ENCODE measurements at regions not wholly inside any gene's neighbourhood (a gene's known extent, or its start where the extent isn't known, plus 50 kb on each side); places are given as distances from the start of the nearest gene placed in this dataset.
"Not testable (repeated sequence)": the region's sequence is repeated elsewhere in the genome, so short reads cannot be mapped to it uniquely, and the experiment has no call there.

GRCh38 chr20:25992146-25992545 lies 295.5 kb upstream of the ZNF337 start:
- Mint-ChIP-seq H3K36me3 (ENCODE audit: low read depth) (no peaks in the 10 kb centered on the region), H3K27me3 (no peaks in the 10 kb centered on the region), H3K9me3 (no peaks in the 10 kb centered on the region), H3K27ac (no peak overlapping the region), H3K4me1 (ENCODE audit: low read depth) (peaks cover 7% of the 10 kb centered on the region), H3K4me3 (no peak overlapping the region)

- peaks cover 8% of the 10 kb centered on the region for H3K4me1 Mint-ChIP-seq (ENCODE audit: low read depth)
- H3K36me3 Mint-ChIP-seq (ENCODE audit: low read depth): no peaks in the 10 kb centered on the region
- no peak overlapping the region for H3K27ac Mint-ChIP-seq
- H3K4me3 Mint-ChIP-seq: no peak overlapping the region
- no peaks in the 10 kb centered on the region for H3K9me3 Mint-ChIP-seq
- H3K27me3 Mint-ChIP-seq: no peaks in the 10 kb centered on the region
Observed at GRCh38 chr20:25991756-25992130, 295.1 kb upstream of the ZNF337 start.

DNA sequence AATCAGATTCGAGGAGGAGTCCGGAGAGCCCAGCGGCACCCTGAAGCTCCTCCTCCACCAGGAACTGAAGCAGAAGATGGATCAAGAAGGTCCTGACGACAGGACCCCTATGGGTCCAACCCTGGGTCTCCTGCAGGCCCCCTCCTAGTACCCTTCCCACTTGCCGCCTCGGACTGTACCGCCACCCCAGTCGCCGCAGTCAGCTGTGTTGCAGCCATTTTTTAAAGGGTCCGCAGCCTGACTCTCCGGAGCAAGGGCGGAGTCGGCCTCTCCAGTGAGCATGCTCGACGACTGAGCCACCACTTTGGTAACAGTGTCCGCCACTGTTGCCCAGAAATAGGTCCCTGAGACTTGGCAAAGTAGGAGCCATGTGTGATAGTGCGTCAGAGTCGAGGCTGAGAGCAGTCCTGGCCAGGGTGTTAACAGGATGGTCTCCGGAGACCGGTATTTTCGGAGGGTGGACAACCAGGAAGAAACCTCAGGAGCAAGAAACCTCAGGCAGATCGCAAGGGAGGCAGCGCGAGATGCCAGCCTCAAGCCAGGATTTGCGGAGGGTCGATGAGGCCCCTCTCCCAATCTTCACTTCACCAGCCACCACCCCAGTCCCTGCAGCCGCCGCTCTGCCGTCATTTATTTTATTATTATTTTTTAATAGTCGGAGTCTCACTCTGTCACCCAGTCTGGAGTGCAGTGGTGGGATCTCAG lies 294.6 kb upstream of the ZNF337 start:
- Mint-ChIP-seq H3K4me1 (ENCODE audit: low read depth) (peaks cover 11% of the 10 kb centered on the region), H3K36me3 (ENCODE audit: low read depth) (no peaks in the 10 kb centered on the region), H3K4me3 (no peak overlapping the region), H3K27me3 (peaks cover under 1% of the 10 kb centered on the region), H3K27ac (no peak overlapping the region), H3K9me3 (no peaks in the 10 kb centered on the region)

DNA sequence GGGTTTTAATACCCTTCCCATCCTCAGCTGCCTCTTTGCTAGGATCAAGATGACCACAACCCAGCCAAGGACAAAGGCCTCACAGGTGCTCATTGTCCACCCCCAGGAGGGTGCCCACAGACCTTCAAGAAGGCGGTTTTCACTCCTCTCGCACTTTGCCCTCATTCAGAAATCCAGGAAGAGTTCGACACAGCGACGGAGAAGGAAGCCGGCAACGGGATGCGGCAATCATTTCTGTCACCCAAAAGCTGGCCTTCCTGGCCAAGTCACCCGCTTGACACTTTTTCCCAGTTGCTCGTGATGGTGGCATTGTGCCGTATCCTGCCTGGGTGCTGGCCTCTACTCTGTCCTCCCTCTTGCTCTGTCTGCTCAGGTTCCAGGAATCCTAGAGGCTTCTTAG lies 293.0 kb upstream of the ZNF337 start:
- not testable (repeated sequence) for H3K9me3 Mint-ChIP-seq; H3K36me3 Mint-ChIP-seq (ENCODE audit: low read depth); H3K4me3 Mint-ChIP-seq; H3K27ac Mint-ChIP-seq; H3K27me3 Mint-ChIP-seq
- H3K4me1 Mint-ChIP-seq (ENCODE audit: low read depth): peaks cover 11% of the 10 kb centered on the region

GRCh38 chr20:25989196-25989595 lies 292.5 kb upstream of the ZNF337 start:
- H3K4me3 Mint-ChIP-seq: no peak overlapping the region
- H3K4me1 Mint-ChIP-seq (ENCODE audit: low read depth): peaks cover 11% of the 10 kb centered on the region
- H3K9me3 Mint-ChIP-seq: no peaks in the 10 kb centered on the region
- H3K36me3 Mint-ChIP-seq (ENCODE audit: low read depth): no peaks in the 10 kb centered on the region
- no peak overlapping the region for H3K27ac Mint-ChIP-seq
- H3K27me3 Mint-ChIP-seq: peaks cover 3% of the 10 kb centered on the region

- not testable (repeated sequence) for H3K27ac Mint-ChIP-seq; H3K36me3 Mint-ChIP-seq (ENCODE audit: low read depth); H3K27me3 Mint-ChIP-seq; H3K9me3 Mint-ChIP-seq
- H3K4me1 Mint-ChIP-seq (ENCODE audit: low read depth): peaks cover 23% of the 10 kb centered on the region
- H3K4me3 Mint-ChIP-seq: peak overlapping the region; percentile 39
Observed at GRCh38 chr20:25987928-25988560, 291.4 kb upstream of the ZNF337 start.

DNA sequence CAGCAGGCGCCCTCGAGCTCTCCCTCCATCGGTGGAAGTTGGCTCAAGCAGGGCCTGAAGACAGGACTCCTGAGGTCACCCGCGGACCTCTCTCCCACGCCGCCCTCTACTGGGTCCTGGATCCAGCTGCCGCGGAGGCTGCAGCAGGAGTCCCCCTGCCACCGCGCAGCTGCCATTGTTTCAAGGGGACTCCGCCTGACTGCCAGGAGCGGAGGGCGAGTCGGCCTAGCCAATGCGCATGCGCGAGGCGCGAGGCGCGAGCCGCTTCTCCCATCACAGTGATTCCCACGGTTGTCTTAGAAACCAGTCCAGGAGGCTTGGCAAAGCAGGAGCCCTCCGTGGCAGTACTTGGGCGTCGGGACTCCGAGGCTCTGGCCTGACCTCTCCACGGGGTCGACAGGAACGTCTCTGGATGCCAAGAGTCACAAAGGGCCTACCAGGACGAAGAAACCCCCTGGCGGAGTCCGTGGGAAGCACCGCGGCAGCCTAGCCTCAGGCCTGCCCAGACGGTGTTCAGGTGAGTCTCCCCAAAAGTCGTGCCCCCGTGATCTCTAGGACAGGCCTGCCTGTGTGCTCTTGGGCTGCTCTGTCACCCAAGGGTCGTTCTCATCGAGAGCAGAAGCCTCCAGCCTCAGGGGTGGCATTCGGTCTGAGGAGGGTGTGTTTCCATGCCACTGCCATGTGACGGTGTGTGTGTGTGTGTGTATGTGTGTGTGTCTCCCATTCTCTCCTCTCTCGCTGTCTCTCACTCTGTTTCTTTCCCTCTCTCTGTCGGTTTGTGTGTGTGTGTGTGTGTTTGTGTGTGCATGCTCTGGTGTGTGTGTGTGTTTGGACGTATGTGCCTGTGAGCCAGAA lies 290.6 kb upstream of the ZNF337 start:
- no peaks in the 10 kb centered on the region for H3K9me3 Mint-ChIP-seq
- peaks cover 29% of the 10 kb centered on the region for H3K4me1 Mint-ChIP-seq (ENCODE audit: low read depth)
- H3K27ac Mint-ChIP-seq: peak overlapping the region; percentile 55
- H3K4me3 Mint-ChIP-seq: peak overlapping the region; percentile 39
- no peaks in the 10 kb centered on the region for H3K36me3 Mint-ChIP-seq (ENCODE audit: low read depth)
- H3K27me3 Mint-ChIP-seq: peaks cover 3% of the 10 kb centered on the region

- Mint-ChIP-seq H3K4me1 (ENCODE audit: low read depth) (peaks cover 46% of the 10 kb centered on the region), H3K4me3 (peak overlapping the region; percentile 32), H3K9me3 (no peaks in the 10 kb centered on the region), H3K27ac (peak overlapping the region; percentile 18), H3K27me3 (peaks cover 3% of the 10 kb centered on the region), H3K36me3 (ENCODE audit: low read depth) (no peaks in the 10 kb centered on the region)
Observed at GRCh38 chr20:25985597-25985996, 288.9 kb upstream of the ZNF337 start.

DNA sequence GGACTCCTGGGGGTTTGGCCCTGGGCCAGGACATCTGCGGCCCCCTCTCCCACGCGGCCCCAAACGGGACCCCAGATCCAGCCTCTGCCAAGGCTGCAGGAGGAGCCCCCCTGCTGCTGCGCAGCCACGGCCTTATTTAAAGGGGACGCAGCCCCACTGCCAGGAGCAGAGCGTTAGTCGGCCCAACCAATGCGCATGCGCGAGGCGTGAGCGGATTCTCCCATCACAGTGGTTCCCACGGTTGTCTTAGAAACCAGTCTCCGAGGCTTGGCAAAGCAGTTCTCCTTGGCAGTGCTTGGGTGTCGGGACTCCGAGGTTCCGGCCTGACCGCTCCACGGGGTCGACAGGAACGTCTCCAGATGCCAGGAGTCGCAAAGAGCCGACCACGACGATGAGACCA lies 288.3 kb upstream of the ZNF337 start:
- no peaks in the 10 kb centered on the region for H3K9me3 Mint-ChIP-seq
- no peak overlapping the region for H3K4me3 Mint-ChIP-seq
- H3K36me3 Mint-ChIP-seq (ENCODE audit: low read depth): no peaks in the 10 kb centered on the region
- peaks cover 3% of the 10 kb centered on the region for H3K27me3 Mint-ChIP-seq
- peaks cover 50% of the 10 kb centered on the region for H3K4me1 Mint-ChIP-seq (ENCODE audit: low read depth)
- H3K27ac Mint-ChIP-seq: no peak overlapping the region

GRCh38 chr20:25982701-25983100 lies 286.0 kb upstream of the ZNF337 start:
- Mint-ChIP-seq H3K4me1 (ENCODE audit: low read depth) (peaks cover 52% of the 10 kb centered on the region), H3K4me3 (peak overlapping the region; percentile 25), H3K27ac (peak overlapping the region; percentile 46)
- H3K27me3 Mint-ChIP-seq; H3K36me3 Mint-ChIP-seq (ENCODE audit: low read depth); H3K9me3 Mint-ChIP-seq: not testable (repeated sequence)

DNA sequence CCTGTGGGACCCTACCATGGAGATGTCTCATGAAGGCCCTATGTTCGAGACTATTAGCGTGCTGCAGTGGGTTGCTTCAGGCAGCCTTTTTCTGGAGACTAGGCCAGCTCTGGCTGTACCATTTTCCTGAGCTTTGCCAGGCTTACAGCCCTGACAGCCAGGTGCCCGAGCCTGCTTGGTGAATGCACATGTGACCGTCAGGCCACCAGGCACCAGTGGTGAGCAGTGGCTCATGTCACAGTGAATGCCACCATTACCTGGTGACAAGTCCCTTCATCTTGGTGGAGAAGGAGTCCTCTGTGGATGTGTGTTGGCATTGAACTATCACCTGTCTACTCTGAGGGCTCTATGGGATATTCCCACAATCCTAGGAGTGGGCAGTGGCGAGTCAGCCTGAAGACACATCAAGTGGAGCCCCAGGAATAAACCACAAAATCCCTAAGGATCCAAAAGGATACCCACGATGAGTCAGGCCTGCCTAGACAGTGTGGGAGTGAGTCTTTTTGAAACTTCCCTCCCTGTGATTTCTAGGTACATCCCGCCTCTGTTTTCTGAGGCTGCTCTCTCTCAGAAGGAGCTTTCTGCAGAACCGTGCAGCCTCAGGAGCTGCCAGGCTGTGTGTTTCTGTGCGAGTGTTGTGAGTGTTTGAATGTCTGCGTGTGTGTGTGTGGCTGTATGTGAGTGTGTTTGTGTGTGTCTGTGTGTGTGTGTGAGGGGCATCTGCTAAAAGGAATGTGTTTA lies 282.0 kb upstream of the ZNF337 start:
- H3K36me3 Mint-ChIP-seq (ENCODE audit: low read depth); H3K27ac Mint-ChIP-seq; H3K4me3 Mint-ChIP-seq; H3K27me3 Mint-ChIP-seq; H3K9me3 Mint-ChIP-seq: not testable (repeated sequence)
- peaks cover 37% of the 10 kb centered on the region for H3K4me1 Mint-ChIP-seq (ENCODE audit: low read depth)

- not testable (repeated sequence) for H3K27ac Mint-ChIP-seq; H3K36me3 Mint-ChIP-seq (ENCODE audit: low read depth); H3K27me3 Mint-ChIP-seq; H3K4me1 Mint-ChIP-seq (ENCODE audit: low read depth); H3K4me3 Mint-ChIP-seq; H3K9me3 Mint-ChIP-seq
Observed at GRCh38 chr20:25975816-25976215, 279.2 kb upstream of the ZNF337 start.

DNA sequence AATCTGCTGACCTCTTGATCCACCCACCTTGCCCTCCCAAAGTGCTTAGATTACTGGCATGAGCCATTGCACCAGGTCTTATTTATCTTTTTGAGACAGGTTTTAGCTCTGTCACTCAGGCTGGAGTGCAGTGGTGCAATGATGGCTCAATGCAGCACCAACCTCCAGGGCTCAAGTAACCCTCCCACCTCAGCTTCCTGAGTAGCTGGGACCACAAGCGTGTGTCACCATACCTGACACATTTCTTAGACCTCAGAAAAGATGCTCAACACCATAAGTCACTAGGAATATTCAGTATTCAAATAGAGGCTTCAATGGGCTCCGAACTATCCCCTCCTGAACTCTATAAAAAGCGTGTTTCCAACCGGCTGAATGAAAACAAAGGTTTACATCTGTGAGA lies 268.6 kb upstream of the ZNF337 start:
- not testable (repeated sequence) for H3K4me1 Mint-ChIP-seq (ENCODE audit: low read depth); H3K36me3 Mint-ChIP-seq (ENCODE audit: low read depth); H3K27ac Mint-ChIP-seq; H3K4me3 Mint-ChIP-seq; H3K9me3 Mint-ChIP-seq; H3K27me3 Mint-ChIP-seq

DNA sequence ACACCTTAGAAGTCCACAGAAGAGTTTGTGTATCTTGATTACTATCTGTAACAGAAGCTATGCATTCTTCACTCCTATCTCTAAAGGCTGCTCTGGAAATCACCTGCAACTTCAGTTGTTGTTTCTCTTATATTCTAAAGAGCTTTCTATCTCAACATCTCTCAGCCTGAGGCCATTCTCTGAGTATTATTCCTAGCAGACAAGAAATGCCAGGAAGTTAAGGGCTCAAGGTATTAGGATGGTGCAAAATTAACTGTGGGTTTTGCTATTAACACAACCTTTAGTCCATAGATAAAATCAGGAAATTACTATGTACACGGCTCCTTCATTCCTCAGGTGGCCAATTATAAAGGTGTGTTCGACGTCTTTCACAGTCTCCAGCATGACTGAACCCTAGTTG lies 257.2 kb upstream of the ZNF337 start:
- H3K27me3 Mint-ChIP-seq: peaks cover 14% of the 10 kb centered on the region
- not testable (repeated sequence) for H3K36me3 Mint-ChIP-seq (ENCODE audit: low read depth); H3K27ac Mint-ChIP-seq; H3K4me1 Mint-ChIP-seq (ENCODE audit: low read depth); H3K4me3 Mint-ChIP-seq; H3K9me3 Mint-ChIP-seq

GRCh38 chr20:25935230-25935629 lies 238.6 kb upstream of the ZNF337 start:
- not testable (repeated sequence) for H3K9me3 Mint-ChIP-seq; H3K4me1 Mint-ChIP-seq (ENCODE audit: low read depth); H3K27ac Mint-ChIP-seq; H3K4me3 Mint-ChIP-seq; H3K36me3 Mint-ChIP-seq (ENCODE audit: low read depth)
- peaks cover 12% of the 10 kb centered on the region for H3K27me3 Mint-ChIP-seq

Data from stimulated activated naive CD8-positive, alpha-beta T cell treated with anti-CD3 and anti-CD28 coated beads, Interleukin-15, Interleukin-2, amounts not matched to agents 100 ng/mL and 50 ng/mL, for 24 hours (primary cell).